ENCODE measurements at regions not wholly inside any gene's neighbourhood (a gene's known extent, or its start where the extent isn't known, plus 50 kb on each side); places are given as distances from the start of the nearest gene placed in this dataset.

- Histone ChIP-seq H3K36me3 (ENCODE audit: control insufficient read depth, insufficient read depth, low read length) (no peaks in the 10 kb centered on the region), H3K9me3 (ENCODE audit: control insufficient read depth, insufficient read depth, low read length) (no peaks in the 10 kb centered on the region), H3K4me3 (ENCODE audit: low read depth, low read length) (no peak overlapping the region), H3K9ac (ENCODE audit: low read depth, low read length) (no peak overlapping the region), H3K27me3 (ENCODE audit: control insufficient read depth, insufficient read depth, low read length) (no peaks in the 10 kb centered on the region), H3K4me1 (ENCODE audit: control insufficient read depth, insufficient read depth, low read length) (no peaks in the 10 kb centered on the region)
Observed at GRCh38 chr5:29889051-29889450, 1304.4 kb upstream of the CDH6 start.

GRCh38 chr5:29885595-29885994 is 1307.9 kb upstream of the CDH6 start:
- Histone ChIP-seq H3K9ac (ENCODE audit: low read depth, low read length) (no peak overlapping the region), H3K4me1 (ENCODE audit: control insufficient read depth, insufficient read depth, low read length) (no peaks in the 10 kb centered on the region), H3K36me3 (ENCODE audit: control insufficient read depth, insufficient read depth, low read length) (no peaks in the 10 kb centered on the region), H3K9me3 (ENCODE audit: control insufficient read depth, insufficient read depth, low read length) (no peaks in the 10 kb centered on the region), H3K4me3 (ENCODE audit: low read depth, low read length) (no peak overlapping the region), H3K27me3 (ENCODE audit: control insufficient read depth, insufficient read depth, low read length) (no peaks in the 10 kb centered on the region)

- no peaks in the 10 kb centered on the region for H3K4me1 ChIP-seq (ENCODE audit: control insufficient read depth, insufficient read depth, low read length)
- H3K4me3 ChIP-seq (ENCODE audit: low read depth, low read length), result no peak overlapping the region
- no peak overlapping the region for H3K9ac ChIP-seq (ENCODE audit: low read depth, low read length)
- H3K9me3 ChIP-seq (ENCODE audit: control insufficient read depth, insufficient read depth, low read length), result no peaks in the 10 kb centered on the region
- no peaks in the 10 kb centered on the region for H3K27me3 ChIP-seq (ENCODE audit: control insufficient read depth, insufficient read depth, low read length)
- no peaks in the 10 kb centered on the region for H3K36me3 ChIP-seq (ENCODE audit: control insufficient read depth, insufficient read depth, low read length)
Observed at GRCh38 chr5:29882036-29882435, 1311.5 kb upstream of the CDH6 start.

- Histone ChIP-seq H3K4me3 (ENCODE audit: low read depth, low read length) (no peak overlapping the region), H3K4me1 (ENCODE audit: control insufficient read depth, insufficient read depth, low read length) (no peaks in the 10 kb centered on the region), H3K9me3 (ENCODE audit: control insufficient read depth, insufficient read depth, low read length) (no peaks in the 10 kb centered on the region), H3K36me3 (ENCODE audit: control insufficient read depth, insufficient read depth, low read length) (no peaks in the 10 kb centered on the region), H3K9ac (ENCODE audit: low read depth, low read length) (no peak overlapping the region), H3K27me3 (ENCODE audit: control insufficient read depth, insufficient read depth, low read length) (no peaks in the 10 kb centered on the region)
Observed at GRCh38 chr5:29879401-29879800, 1314.1 kb upstream of the CDH6 start.

- Histone ChIP-seq H3K27me3 (ENCODE audit: control insufficient read depth, insufficient read depth, low read length) (no peaks in the 10 kb centered on the region), H3K9ac (ENCODE audit: low read depth, low read length) (no peak overlapping the region), H3K4me1 (ENCODE audit: control insufficient read depth, insufficient read depth, low read length) (no peaks in the 10 kb centered on the region), H3K36me3 (ENCODE audit: control insufficient read depth, insufficient read depth, low read length) (no peaks in the 10 kb centered on the region), H3K4me3 (ENCODE audit: low read depth, low read length) (no peak overlapping the region), H3K9me3 (ENCODE audit: control insufficient read depth, insufficient read depth, low read length) (no peaks in the 10 kb centered on the region)
Observed at GRCh38 chr5:29878599-29878998, 1314.9 kb upstream of the CDH6 start.

GRCh38 chr5:29867155-29867554 is 1326.3 kb upstream of the CDH6 start:
- Histone ChIP-seq H3K4me3 (ENCODE audit: low read depth, low read length) (no peak overlapping the region), H3K9ac (ENCODE audit: low read depth, low read length) (no peak overlapping the region), H3K4me1 (ENCODE audit: control insufficient read depth, insufficient read depth, low read length) (no peaks in the 10 kb centered on the region), H3K36me3 (ENCODE audit: control insufficient read depth, insufficient read depth, low read length) (no peaks in the 10 kb centered on the region), H3K27me3 (ENCODE audit: control insufficient read depth, insufficient read depth, low read length) (no peaks in the 10 kb centered on the region), H3K9me3 (ENCODE audit: control insufficient read depth, insufficient read depth, low read length) (no peaks in the 10 kb centered on the region)

GRCh38 chr5:29853711-29854220 is 1339.7 kb upstream of the CDH6 start:
- no peaks in the 10 kb centered on the region for H3K4me1 ChIP-seq (ENCODE audit: control insufficient read depth, insufficient read depth, low read length)
- H3K9ac ChIP-seq (ENCODE audit: low read depth, low read length), result no peak overlapping the region
- no peaks in the 10 kb centered on the region for H3K36me3 ChIP-seq (ENCODE audit: control insufficient read depth, insufficient read depth, low read length)
- no peak overlapping the region for H3K4me3 ChIP-seq (ENCODE audit: low read depth, low read length)
- no peaks in the 10 kb centered on the region for H3K27me3 ChIP-seq (ENCODE audit: control insufficient read depth, insufficient read depth, low read length)
- H3K9me3 ChIP-seq (ENCODE audit: control insufficient read depth, insufficient read depth, low read length), result no peaks in the 10 kb centered on the region

GRCh38 chr5:29852329-29852728 is 1341.2 kb upstream of the CDH6 start:
- no peaks in the 10 kb centered on the region for H3K36me3 ChIP-seq (ENCODE audit: control insufficient read depth, insufficient read depth, low read length)
- no peak overlapping the region for H3K4me3 ChIP-seq (ENCODE audit: low read depth, low read length)
- no peaks in the 10 kb centered on the region for H3K27me3 ChIP-seq (ENCODE audit: control insufficient read depth, insufficient read depth, low read length)
- H3K9me3 ChIP-seq (ENCODE audit: control insufficient read depth, insufficient read depth, low read length), result no peaks in the 10 kb centered on the region
- H3K4me1 ChIP-seq (ENCODE audit: control insufficient read depth, insufficient read depth, low read length), result no peaks in the 10 kb centered on the region
- H3K9ac ChIP-seq (ENCODE audit: low read depth, low read length), result no peak overlapping the region

DNA sequence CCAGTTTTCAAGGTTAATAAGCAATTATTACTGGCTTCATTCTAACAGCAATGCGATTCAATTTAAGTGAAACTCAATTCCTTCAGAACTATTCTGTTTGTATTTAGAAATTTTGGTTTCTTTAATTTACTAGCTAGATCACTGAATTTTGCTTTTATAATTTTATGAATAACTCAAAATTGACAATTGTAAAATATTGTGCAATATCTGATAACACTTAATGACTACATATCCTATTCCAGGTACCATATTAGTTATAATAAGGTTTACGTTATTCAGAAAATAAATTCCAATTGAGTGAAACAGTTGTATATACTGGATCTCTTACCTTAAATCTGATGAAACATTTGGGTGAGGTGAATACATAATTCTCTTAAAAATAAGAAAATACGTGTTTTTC is 1348.3 kb upstream of the CDH6 start:
- no peak overlapping the region for H3K4me3 ChIP-seq (ENCODE audit: low read depth, low read length)
- no peaks in the 10 kb centered on the region for H3K4me1 ChIP-seq (ENCODE audit: control insufficient read depth, insufficient read depth, low read length)
- no peak overlapping the region for H3K9ac ChIP-seq (ENCODE audit: low read depth, low read length)
- no peaks in the 10 kb centered on the region for H3K9me3 ChIP-seq (ENCODE audit: control insufficient read depth, insufficient read depth, low read length)
- no peaks in the 10 kb centered on the region for H3K27me3 ChIP-seq (ENCODE audit: control insufficient read depth, insufficient read depth, low read length)
- no peaks in the 10 kb centered on the region for H3K36me3 ChIP-seq (ENCODE audit: control insufficient read depth, insufficient read depth, low read length)

DNA sequence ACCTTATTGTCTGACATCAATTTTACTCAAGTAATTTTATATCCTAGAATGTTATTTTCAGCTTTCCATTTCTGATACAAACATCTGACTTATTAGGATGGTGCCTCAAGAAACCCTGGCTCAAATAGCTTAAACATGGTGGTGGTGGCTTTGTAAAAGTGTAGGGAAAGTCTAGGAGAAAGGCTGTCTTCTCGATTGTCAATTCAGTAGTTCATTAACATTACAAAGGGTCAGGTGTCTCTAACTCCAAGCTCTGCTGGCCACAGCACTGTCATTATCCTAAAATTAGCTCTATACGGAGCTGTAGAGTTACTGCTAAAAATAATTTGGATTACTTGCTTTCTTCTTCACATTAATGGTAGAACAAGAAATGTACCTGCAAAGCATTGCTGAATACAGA is 1360.1 kb upstream of the CDH6 start:
- Histone ChIP-seq H3K27me3 (ENCODE audit: control insufficient read depth, insufficient read depth, low read length) (no peaks in the 10 kb centered on the region), H3K9me3 (ENCODE audit: control insufficient read depth, insufficient read depth, low read length) (no peaks in the 10 kb centered on the region), H3K4me1 (ENCODE audit: control insufficient read depth, insufficient read depth, low read length) (peaks cover 11% of the 10 kb centered on the region), H3K9ac (ENCODE audit: low read depth, low read length) (no peak overlapping the region), H3K36me3 (ENCODE audit: control insufficient read depth, insufficient read depth, low read length) (no peaks in the 10 kb centered on the region), H3K4me3 (ENCODE audit: low read depth, low read length) (no peak overlapping the region)

DNA sequence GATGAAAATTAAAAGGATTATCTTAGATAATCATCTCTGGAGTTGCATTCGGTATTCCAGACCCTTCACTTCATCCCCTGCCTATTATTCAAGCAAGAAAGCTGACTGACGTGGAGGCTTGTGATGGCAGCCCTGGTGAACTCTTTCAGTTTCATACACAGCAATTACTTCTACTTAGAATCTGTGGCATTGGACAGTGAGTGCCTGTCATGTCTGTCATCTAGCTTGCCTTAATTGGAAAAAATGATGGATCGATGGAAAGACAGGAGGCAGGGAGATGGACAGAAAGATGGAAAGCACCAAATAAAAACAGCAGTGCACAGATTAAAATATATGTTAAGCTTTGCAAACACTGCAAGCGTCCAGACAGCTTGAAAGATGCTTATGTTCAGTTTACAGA is 1371.0 kb upstream of the CDH6 start:
- no peaks in the 10 kb centered on the region for H3K9me3 ChIP-seq (ENCODE audit: control insufficient read depth, insufficient read depth, low read length)
- no peak overlapping the region for H3K9ac ChIP-seq (ENCODE audit: low read depth, low read length)
- H3K4me1 ChIP-seq (ENCODE audit: control insufficient read depth, insufficient read depth, low read length), result no peaks in the 10 kb centered on the region
- H3K27me3 ChIP-seq (ENCODE audit: control insufficient read depth, insufficient read depth, low read length), result no peaks in the 10 kb centered on the region
- no peak overlapping the region for H3K4me3 ChIP-seq (ENCODE audit: low read depth, low read length)
- no peaks in the 10 kb centered on the region for H3K36me3 ChIP-seq (ENCODE audit: control insufficient read depth, insufficient read depth, low read length)

GRCh38 chr5:29811914-29812679 is 1381.4 kb upstream of the CDH6 start:
- no peak overlapping the region for H3K9ac ChIP-seq (ENCODE audit: low read depth, low read length)
- no peaks in the 10 kb centered on the region for H3K27me3 ChIP-seq (ENCODE audit: control insufficient read depth, insufficient read depth, low read length)
- no peaks in the 10 kb centered on the region for H3K4me1 ChIP-seq (ENCODE audit: control insufficient read depth, insufficient read depth, low read length)
- H3K36me3 ChIP-seq (ENCODE audit: control insufficient read depth, insufficient read depth, low read length), result no peaks in the 10 kb centered on the region
- H3K4me3 ChIP-seq (ENCODE audit: low read depth, low read length), result no peak overlapping the region
- no peaks in the 10 kb centered on the region for H3K9me3 ChIP-seq (ENCODE audit: control insufficient read depth, insufficient read depth, low read length)
